Adrenal gland (tissue), 5 donors: ENCODE measurements at regions not wholly inside any gene's neighbourhood (a gene's known extent, or its start where the extent isn't known, plus 50 kb on each side); places are given as distances from the start of the nearest gene placed in this dataset.

Source experiments
- CTCF ChIP-seq, 6 experiments: fragments of 450-650 bp in 4 of 6; fragments of 200-600 bp in 2 of 6; sonication (generic) in 1 of 6; IDR thresholded peaks; 1 replicate in 5 of 6; 2 replicates in 1 of 6; pipeline versions ENCODE4 v1.5.1 to v1.8.0; 2016 to 2021; ENCODE audit warnings: antibody characterized with exemption in 6 of 6, mild to moderate bottlenecking in 2 of 6, moderate library complexity in 1 of 6
- POLR2A ChIP-seq, 2 donors: fragments of 450-650 bp; IDR thresholded peaks; one replicate each; pipeline ENCODE4 v1.6.1; 2017; ENCODE audit warnings: antibody characterized with exemption in 2 of 2, mild to moderate bottlenecking in 2 of 2, moderate library complexity in 1 of 2
- donor health status: DM: no; HTN: no; CAD: no.

DNA sequence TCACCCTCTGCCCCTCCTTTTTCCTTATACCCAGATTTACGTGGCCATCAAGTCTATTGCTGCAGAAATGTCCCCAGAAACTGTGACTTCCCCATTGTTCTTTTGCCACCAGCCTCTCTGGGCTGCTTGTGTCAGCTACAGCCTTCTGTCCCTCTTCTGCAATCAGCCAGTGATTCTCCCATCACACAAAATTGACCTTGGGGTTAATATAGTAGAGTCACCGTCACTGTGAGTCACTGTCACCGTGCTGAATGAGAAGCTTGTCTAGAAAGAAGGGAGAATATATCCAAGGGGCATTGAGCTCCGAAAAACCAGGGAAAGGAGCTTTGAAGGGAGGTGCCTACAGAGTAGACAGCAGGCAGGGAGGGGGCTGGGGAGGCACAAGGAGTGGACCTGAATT lies 290.5 kb downstream of the HAPSTR1 start:
- TF ChIP-seq CTCF (IDR thresholded peaks at IDR 0.05), result no peak
- no peak for TF ChIP-seq POLR2A (IDR thresholded peaks at IDR 0.05)
